ENCODE measurements at regions not wholly inside any gene's neighbourhood (a gene's known extent, or its start where the extent isn't known, plus 50 kb on each side); places are given as distances from the start of the nearest gene placed in this dataset.

DNA sequence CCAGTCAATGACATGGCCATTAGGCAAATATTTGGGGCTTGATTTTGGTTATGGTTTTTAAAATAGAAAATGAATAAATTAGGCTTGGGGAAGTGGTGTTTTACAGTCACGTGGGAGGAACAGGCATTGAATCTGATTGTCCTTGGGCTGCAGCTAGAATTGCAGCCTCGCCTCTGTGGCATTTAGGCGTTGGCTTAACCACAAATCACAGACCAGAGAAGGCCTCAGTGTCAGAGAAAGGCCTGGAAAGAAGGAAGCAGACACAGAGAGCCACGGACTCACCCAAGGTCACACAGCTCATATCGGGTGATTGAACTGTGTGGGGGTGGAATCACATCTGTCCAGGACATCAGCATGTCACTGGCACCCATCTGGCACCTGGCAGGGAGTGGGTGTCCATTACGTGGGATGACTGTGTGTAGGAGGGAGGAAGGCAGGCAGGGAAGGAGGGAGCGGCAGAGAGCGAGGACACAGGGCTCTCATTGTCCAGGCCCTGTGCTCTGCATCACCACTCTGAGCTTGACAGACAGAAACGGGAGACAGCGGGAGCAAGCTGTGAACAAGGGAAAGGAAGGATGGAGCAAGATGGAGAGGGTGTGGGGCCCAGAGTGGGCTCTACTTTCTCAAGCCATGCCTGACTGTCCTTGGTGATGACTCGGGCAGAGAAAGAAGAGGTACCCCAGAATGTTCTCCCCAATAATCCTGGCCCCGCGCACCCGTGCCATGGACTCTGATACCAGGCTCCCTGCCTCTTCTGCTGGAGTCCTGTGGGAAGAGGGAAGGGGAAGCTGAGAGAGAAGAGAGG, 186.4 kb downstream of the FAM43A start:
- TF ChIP-seq, protein P1, sequence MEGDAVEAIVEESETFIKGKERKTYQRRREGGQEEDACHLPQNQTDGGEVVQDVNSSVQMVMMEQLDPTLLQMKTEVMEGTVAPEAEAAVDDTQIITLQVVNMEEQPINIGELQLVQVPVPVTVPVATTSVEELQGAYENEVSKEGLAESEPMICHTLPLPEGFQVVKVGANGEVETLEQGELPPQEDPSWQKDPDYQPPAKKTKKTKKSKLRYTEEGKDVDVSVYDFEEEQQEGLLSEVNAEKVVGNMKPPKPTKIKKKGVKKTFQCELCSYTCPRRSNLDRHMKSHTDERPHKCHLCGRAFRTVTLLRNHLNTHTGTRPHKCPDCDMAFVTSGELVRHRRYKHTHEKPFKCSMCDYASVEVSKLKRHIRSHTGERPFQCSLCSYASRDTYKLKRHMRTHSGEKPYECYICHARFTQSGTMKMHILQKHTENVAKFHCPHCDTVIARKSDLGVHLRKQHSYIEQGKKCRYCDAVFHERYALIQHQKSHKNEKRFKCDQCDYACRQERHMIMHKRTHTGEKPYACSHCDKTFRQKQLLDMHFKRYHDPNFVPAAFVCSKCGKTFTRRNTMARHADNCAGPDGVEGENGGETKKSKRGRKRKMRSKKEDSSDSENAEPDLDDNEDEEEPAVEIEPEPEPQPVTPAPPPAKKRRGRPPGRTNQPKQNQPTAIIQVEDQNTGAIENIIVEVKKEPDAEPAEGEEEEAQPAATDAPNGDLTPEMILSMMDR (IDR thresholded peaks at IDR 0.05; ENCODE audit: poor library complexity, severe bottlenecking) = no peak
- TF ChIP-seq EZH2 (IDR thresholded peaks at IDR 0.05; ENCODE audit: borderline replicate concordance, insufficient read depth, low read length, poor library complexity, severe bottlenecking) = no peak
- no peak for TF ChIP-seq TAF1 (IDR thresholded peaks at IDR 0.05; ENCODE audit: low read depth)
- no peak for TF ChIP-seq MXI1 (conservative IDR thresholded peaks at IDR 0.05; ENCODE audit: poor library complexity, severe bottlenecking)
